ENCODE measurements at regions not wholly inside any gene's neighbourhood (a gene's known extent, or its start where the extent isn't known, plus 50 kb on each side); places are given as distances from the start of the nearest gene placed in this dataset.

- WGBS = 34% methylated on average over 2 of the region's 2 CpGs
Observed at GRCh38 chrX:94511564-94511963, 837.6 kb downstream of the FAM133A start.

GRCh38 chrX:94515009-94515408 lies 841.0 kb downstream of the FAM133A start:
- Histone ChIP-seq H3K9me3 (ENCODE audit: control insufficient read depth in 4 of 4, low read length in 3 of 4) (no peaks in the 10 kb centered on the region), H3K27ac (ENCODE audit: low read depth in 1 of 2, low read length in 2 of 2) (no peak overlapping the region), H3K27me3 (ENCODE audit: control insufficient read depth in 4 of 4, insufficient read depth in 4 of 4, low read length in 3 of 4) (no peaks in the 10 kb centered on the region), H3K4me3 (ENCODE audit: low read depth in 1 of 3, low read length in 3 of 3) (no peak overlapping the region), H3K36me3 (ENCODE audit: control insufficient read depth in 4 of 4, insufficient read depth in 3 of 4, low read depth in 1 of 4, low read length in 3 of 4) (no peaks in the 10 kb centered on the region), H3K4me1 (ENCODE audit: control insufficient read depth in 4 of 4, insufficient read depth in 4 of 4, low read length in 3 of 4) (no peaks in the 10 kb centered on the region), H3K9ac (ENCODE audit: low read depth in 1 of 2, low read length in 2 of 2) (no peak overlapping the region)
- no peak for DNase-seq (ENCODE audit: low spot score)
- TF ChIP-seq ZBTB33 (IDR thresholded peaks at IDR 0.05) (no peak), REST (IDR thresholded peaks at IDR 0.05) (no peak), YY1 (IDR thresholded peaks at IDR 0.05) (no peak), ATF3 (IDR thresholded peaks at IDR 0.05) (no peak), HNF4A (conservative IDR thresholded peaks at IDR 0.05) (no peak), MAX (IDR thresholded peaks at IDR 0.05) (no peak), FOXA2 (IDR thresholded peaks at IDR 0.05) (no peak), RXRA (IDR thresholded peaks at IDR 0.05) (no peak), SP1 (IDR thresholded peaks at IDR 0.05) (no peak), NR2F2 (IDR thresholded peaks at IDR 0.05) (no peak)
- 67% methylated on average over 1 of the region's 1 CpG for WGBS

More at GRCh38 chrX:94511564-94511963, 837.6 kb downstream of the FAM133A start:
- Histone ChIP-seq H3K27me3 (ENCODE audit: control insufficient read depth in 4 of 4, insufficient read depth in 4 of 4, low read length in 3 of 4) (no peaks in the 10 kb centered on the region), H3K4me1 (ENCODE audit: control insufficient read depth in 4 of 4, insufficient read depth in 4 of 4, low read length in 3 of 4) (no peaks in the 10 kb centered on the region), H3K4me3 (ENCODE audit: low read depth in 1 of 3, low read length in 3 of 3) (no peak overlapping the region), H3K27ac (ENCODE audit: low read depth in 1 of 2, low read length in 2 of 2) (no peak overlapping the region), H3K9me3 (ENCODE audit: control insufficient read depth in 4 of 4, low read length in 3 of 4) (no peaks in the 10 kb centered on the region), H3K36me3 (ENCODE audit: control insufficient read depth in 4 of 4, insufficient read depth in 3 of 4, low read depth in 1 of 4, low read length in 3 of 4) (no peaks in the 10 kb centered on the region), H3K9ac (ENCODE audit: low read depth in 1 of 2, low read length in 2 of 2) (no peak overlapping the region)
- DNase-seq (ENCODE audit: low spot score) = no peak
- no peak for TF ChIP-seq HNF4G (IDR thresholded peaks at IDR 0.05)

- Histone ChIP-seq H3K4me3 (ENCODE audit: low read depth in 1 of 3, low read length in 3 of 3) (no peak overlapping the region), H3K27ac (ENCODE audit: low read depth in 1 of 2, low read length in 2 of 2) (no peak overlapping the region), H3K36me3 (ENCODE audit: control insufficient read depth in 4 of 4, insufficient read depth in 3 of 4, low read depth in 1 of 4, low read length in 3 of 4) (no peaks in the 10 kb centered on the region), H3K4me1 (ENCODE audit: control insufficient read depth in 4 of 4, insufficient read depth in 4 of 4, low read length in 3 of 4) (no peaks in the 10 kb centered on the region), H3K27me3 (ENCODE audit: control insufficient read depth in 4 of 4, insufficient read depth in 4 of 4, low read length in 3 of 4) (no peaks in the 10 kb centered on the region), H3K9me3 (ENCODE audit: control insufficient read depth in 4 of 4, low read length in 3 of 4) (peaks cover 0 to 8% (median 2%) of the 10 kb centered on the region in 4 donors), H3K9ac (ENCODE audit: low read depth in 1 of 2, low read length in 2 of 2) (no peak overlapping the region)
- WGBS = 57% methylated on average over 1 of the region's 1 CpG
- no peak for DNase-seq (ENCODE audit: low spot score)
- TF ChIP-seq EGR1 (IDR thresholded peaks at IDR 0.05; ENCODE audit: low read depth in 2 of 2) (no peak), ATF3 (IDR thresholded peaks at IDR 0.05) (no peak), FOXA1 (IDR thresholded peaks at IDR 0.05) (no peak), YY1 (IDR thresholded peaks at IDR 0.05) (no peak), JUND (IDR thresholded peaks at IDR 0.05) (no peak), MAX (IDR thresholded peaks at IDR 0.05) (no peak), SP1 (IDR thresholded peaks at IDR 0.05) (no peak), NR2F2 (IDR thresholded peaks at IDR 0.05) (no peak), ZBTB33 (IDR thresholded peaks at IDR 0.05) (no peak), HNF4A (conservative IDR thresholded peaks at IDR 0.05) (no peak), REST (IDR thresholded peaks at IDR 0.05) (no peak), TAF1 (conservative IDR thresholded peaks at IDR 0.05) (no peak), HNF4G (IDR thresholded peaks at IDR 0.05) (no peak), FOXA2 (IDR thresholded peaks at IDR 0.05) (no peak)
Observed at GRCh38 chrX:94524867-94525266, 850.9 kb downstream of the FAM133A start.
